Ovary (tissue), 7 donors: ENCODE measurements at regions not wholly inside any gene's neighbourhood (a gene's known extent, or its start where the extent isn't known, plus 50 kb on each side); places are given as distances from the start of the nearest gene placed in this dataset.

Experiments
- DNase-seq, 5 donors: peaks; one replicate each; pipeline ENCODE4 v3.0.0-alpha.2; 2019 to 2020
- H3K27ac ChIP-seq, 2 donors: fragments of 200-600 bp; one replicate each; pipeline versions ENCODE4 v1.5.1 to v1.8.0; 2019 to 2022
- H3K27me3 ChIP-seq: fragments of 200-600 bp; one replicate; pipeline ENCODE4 v1.8.0; 2022
- H3K36me3 ChIP-seq: fragments of 200-600 bp; sonication (generic); one replicate; pipeline ENCODE4 v1.5.1; 2019
- H3K4me1 ChIP-seq: one replicate; pipeline ENCODE4 v1.8.1; 2013; ENCODE audit warnings: mild to moderate bottlenecking, moderate library complexity; ENCODE audit not compliant: insufficient read depth
- H3K4me3 ChIP-seq: fragments of 200-600 bp; sonication (generic); one replicate; pipeline ENCODE4 v1.5.1; 2017
- H3K9me3 ChIP-seq, 2 donors: fragments of 200-600 bp in 1 of 2; sonication (generic) in 1 of 2; one replicate each; pipeline versions ENCODE4 v1.5.1 to v1.8.1; 2013 to 2019; ENCODE audit warnings: mild to moderate bottlenecking in 1 of 2, moderate library complexity in 1 of 2
- CTCF ChIP-seq, 3 donors: fragments of 450-650 bp in 2 of 3; fragments of 200-600 bp in 1 of 3; IDR thresholded peaks; one replicate each; pipeline versions ENCODE4 v1.5.1 to v1.8.0; 2016 to 2022; ENCODE audit warnings: antibody characterized with exemption in 3 of 3, mild to moderate bottlenecking in 1 of 3
- EP300 ChIP-seq: sonication (generic); formaldehyde crosslinking; IDR thresholded peaks from one replicate; pipeline ENCODE4 v1.6.1; 2017; ENCODE audit warnings: antibody characterized with exemption
- POLR2A ChIP-seq: fragments of 450-650 bp; IDR thresholded peaks from one replicate; pipeline ENCODE4 v1.6.1; 2017; ENCODE audit warnings: antibody characterized with exemption, mild to moderate bottlenecking, moderate library complexity
- WGBS, 3 donors: extraction: QIAGEN DNeasy Blood & Tissue Kit in 1 of 3; methylation state at CpG; one replicate each; pipeline versions ENCODE4 v1.1.5 to v1.1.7; 2013 to 2017; 5-methylcytosine and 5-hydroxymethylcytosine counted together
- intact Hi-C, 4 donors: fragments of 100-400 bp; cut with DNase I; formaldehyde crosslinking; loops; one replicate each; pipeline versions ENCODE4 v1.11.0 to v1.15.1; 2022 to 2023
- donor health status: DM: no; HTN: no; CAD: no; lungs with moderate emphysema.
- donor health status: DM: no; HTN: no; CAD: no.
- donor health status: Bipolar disorder and iron deficiency.
- donor health status: DM: no; HTN: no; CAD: no.
- donor health status: DM: yes; HTN: yes; CAD: no.

GRCh38 chr14:71661441-71661840 is 270.8 kb upstream of the RGS6 start:
- no peaks in the 10 kb centered on the region for H3K36me3 ChIP-seq
- no peak overlapping the region for H3K4me3 ChIP-seq
- H3K9me3 ChIP-seq: no peaks in the 10 kb centered on the region
- H3K27ac ChIP-seq: no peak overlapping the region
- TF ChIP-seq EP300 (no peak), CTCF (IDR thresholded peaks at IDR 0.05) (no peak), POLR2A (no peak)
- 92 to 96% (median 94%) methylated on average over 5 of the region's 5 CpGs for WGBS, 3 donors
- no peak for DNase-seq
- no peaks in the 10 kb centered on the region for H3K27me3 ChIP-seq
- intact Hi-C loops: no loop called here
- H3K4me1 ChIP-seq: no peaks in the 10 kb centered on the region

GRCh38 chr14:71662291-71662790 is 269.9 kb upstream of the RGS6 start:
- Histone ChIP-seq H3K4me3 (no peak overlapping the region), H3K27me3 (no peaks in the 10 kb centered on the region), H3K9me3 (no peaks in the 10 kb centered on the region), H3K36me3 (no peaks in the 10 kb centered on the region), H3K27ac (no peak overlapping the region), H3K4me1 (no peaks in the 10 kb centered on the region)
- DNase-seq: no peak
- WGBS, 3 donors: 94 to 99% (median 99%) methylated on average over 4 of the region's 4 CpGs
- TF ChIP-seq POLR2A: no peak
- TF ChIP-seq CTCF (IDR thresholded peaks at IDR 0.05): no peak
- no peak for TF ChIP-seq EP300
- intact Hi-C loops: loop anchor here in 1 of 4 donors (1.0 kb wide), 1 partner anchor 46 kb away; no protein-coding TSS in a partner anchor

DNA sequence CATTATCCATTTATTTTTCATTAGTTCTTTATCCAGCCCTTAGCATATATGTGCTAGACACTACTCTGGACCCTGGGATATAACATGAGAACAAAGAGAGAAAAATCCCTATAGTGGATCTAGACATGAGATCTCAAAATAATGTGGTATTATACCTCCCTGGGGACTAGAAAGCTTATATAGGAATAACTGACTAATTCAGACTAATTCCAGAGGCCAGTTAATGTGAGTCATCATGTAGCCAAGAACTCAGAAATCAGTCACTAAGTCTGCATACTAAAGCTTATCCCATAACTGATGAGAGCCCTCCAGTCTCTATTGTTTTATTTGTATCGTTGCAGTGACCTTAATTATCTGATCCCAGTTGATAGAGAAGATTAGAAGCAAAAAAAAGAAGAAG is 267.1 kb upstream of the RGS6 start:
- no peaks in the 10 kb centered on the region for H3K4me1 ChIP-seq
- DNase-seq: no peak
- intact Hi-C loops: no loop called here

DNA sequence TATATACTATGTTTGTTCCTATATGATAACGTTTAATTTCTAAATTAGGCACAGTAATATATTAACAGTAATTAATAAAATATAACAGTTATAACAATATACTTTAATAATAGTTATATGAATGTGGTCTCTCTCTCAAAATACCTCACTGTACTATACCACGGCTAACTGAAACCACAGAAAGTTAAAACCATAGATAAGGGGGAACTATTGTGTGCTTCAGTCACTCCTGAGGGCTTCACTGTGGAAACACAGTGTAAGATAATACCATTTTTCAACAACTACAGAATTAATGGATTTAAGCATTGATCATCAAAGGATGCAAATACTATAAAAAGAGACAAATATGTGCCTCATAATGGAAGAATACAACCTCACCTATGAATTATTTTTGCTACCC is 266.4 kb upstream of the RGS6 start:
- intact Hi-C loops: no loop called here
- 63 to 68% (median 66%) methylated on average over 2 of the region's 2 CpGs for WGBS, 3 donors
- Histone ChIP-seq H3K4me3 (no peak overlapping the region), H3K36me3 (no peaks in the 10 kb centered on the region), H3K4me1 (no peaks in the 10 kb centered on the region), H3K27me3 (no peaks in the 10 kb centered on the region), H3K9me3 (no peaks in the 10 kb centered on the region), H3K27ac (no peak overlapping the region)
- DNase-seq: no peak
- TF ChIP-seq EP300 (no peak), CTCF (IDR thresholded peaks at IDR 0.05) (no peak), POLR2A (no peak)

More for the DNA sequence above, 267.1 kb upstream of the RGS6 start:
- no peak overlapping the region for H3K27ac ChIP-seq
- WGBS, 3 donors: 66 to 79% (median 70%) methylated on average over 1 of the region's 1 CpG
- no peak for TF ChIP-seq EP300
- TF ChIP-seq CTCF (IDR thresholded peaks at IDR 0.05): no peak
- no peak for TF ChIP-seq POLR2A
- no peaks in the 10 kb centered on the region for H3K27me3 ChIP-seq
- H3K4me3 ChIP-seq: no peak overlapping the region
- no peaks in the 10 kb centered on the region for H3K9me3 ChIP-seq
- no peaks in the 10 kb centered on the region for H3K36me3 ChIP-seq
